ENCODE measurements at regions not wholly inside any gene's neighbourhood (a gene's known extent, or its start where the extent isn't known, plus 50 kb on each side); places are given as distances from the start of the nearest gene placed in this dataset.

- no peak for TF ChIP-seq CTCF (IDR thresholded peaks at IDR 0.05)
- TF ChIP-seq POLR2A (IDR thresholded peaks at IDR 0.05) = no peak
Measured at GRCh38 chr20:30175681-30176080, 1081.8 kb upstream of the DEFB115 start.

All from lower leg skin (tissue), 3 donors.